Calu3 (cell line): ENCODE measurements at regions not wholly inside any gene's neighbourhood (a gene's known extent, or its start where the extent isn't known, plus 50 kb on each side); places are given as distances from the start of the nearest gene placed in this dataset.

Source experiments
- BruUV-seq: library from RNA; stranded (reverse); fragments of 400-500 nt; replicated peaks from 2 replicates; lab custom pipeline; 2021; lab: Mats Ljungman, UMichigan
- CTCF ChIA-PET: fragments of 300-600 bp; sonication (Branson Sonifier 250); formaldehyde crosslinking; loops from one replicate; lab custom pipeline; 2022; ENCODE audit warnings: antibody characterized with exemption; lab: Charles Lee
- DNase-seq: peaks from one replicate; pipeline ENCODE4 v3.0.0; 2022
- H3K27ac Mint-ChIP-seq: one replicate; pipeline ENCODE4 v1.8.0; 2022; ENCODE audit warnings: mixed read lengths; ENCODE audit not compliant: unreplicated experiment
- H3K27me3 Mint-ChIP-seq: one replicate; pipeline ENCODE4 v1.8.0; 2022; ENCODE audit warnings: mixed read lengths; ENCODE audit not compliant: unreplicated experiment
- H3K36me3 Mint-ChIP-seq: one replicate; pipeline ENCODE4 v1.8.0; 2022; ENCODE audit warnings: mild to moderate bottlenecking, moderate library complexity, mixed read lengths; ENCODE audit not compliant: insufficient read depth, unreplicated experiment
- H3K4me1 Mint-ChIP-seq: one replicate; pipeline ENCODE4 v1.8.0; 2022; ENCODE audit warnings: mild to moderate bottlenecking, low read depth, mixed read lengths; ENCODE audit not compliant: unreplicated experiment
- H3K4me3 Mint-ChIP-seq: one replicate; pipeline ENCODE4 v1.8.0; 2022; ENCODE audit warnings: mild to moderate bottlenecking, low read depth, moderate library complexity, mixed read lengths; ENCODE audit not compliant: unreplicated experiment
- H3K9me3 Mint-ChIP-seq: one replicate; pipeline ENCODE4 v1.8.0; 2022; ENCODE audit warnings: low read depth, mixed read lengths; ENCODE audit not compliant: unreplicated experiment
- CTCF ChIP-seq: fragments of 200-600 bp; IDR thresholded peaks from one replicate; pipeline ENCODE4 v1.8.0; 2022; ENCODE audit warnings: antibody characterized with exemption; ENCODE audit not compliant: unreplicated experiment
- intact Hi-C: fragments of 100-400 bp; cut with micrococcal nuclease; formaldehyde crosslinking; loops from one replicate; pipeline ENCODE4 v1.10.0; 2022; ENCODE audit not compliant: unreplicated experiment

GRCh38 chr14:71359823-71360222, 452.6 kb downstream of the PCNX1 start:
- H3K36me3 Mint-ChIP-seq, result no peaks in the 10 kb centered on the region
- no peak overlapping the region for H3K4me3 Mint-ChIP-seq
- TF ChIP-seq CTCF, result no peak
- H3K9me3 Mint-ChIP-seq, result peaks cover 8% of the 10 kb centered on the region
- no TSS peak for BruUV-seq
- no peaks in the 10 kb centered on the region for H3K4me1 Mint-ChIP-seq
- no peaks in the 10 kb centered on the region for H3K27me3 Mint-ChIP-seq
- no peak overlapping the region for H3K27ac Mint-ChIP-seq
- no peak for DNase-seq
- intact Hi-C loops, result no loop called here
- CTCF ChIA-PET, result no interaction called here

- Mint-ChIP-seq H3K4me3 (no peak overlapping the region), H3K9me3 (peaks cover 8% of the 10 kb centered on the region), H3K4me1 (no peaks in the 10 kb centered on the region), H3K27me3 (no peaks in the 10 kb centered on the region), H3K27ac (no peak overlapping the region), H3K36me3 (no peaks in the 10 kb centered on the region)
- no peak for DNase-seq
- CTCF ChIA-PET, result no interaction called here
- no peak for TF ChIP-seq CTCF
- intact Hi-C loops, result no loop called here
- no TSS peak for BruUV-seq
These were observed 454.1 kb downstream of the PCNX1 start for GRCh38 chr14:71361336-71361735.

- Mint-ChIP-seq H3K9me3 (peaks cover 8% of the 10 kb centered on the region), H3K4me1 (no peaks in the 10 kb centered on the region), H3K4me3 (no peak overlapping the region), H3K36me3 (no peaks in the 10 kb centered on the region), H3K27ac (no peak overlapping the region), H3K27me3 (no peaks in the 10 kb centered on the region)
- BruUV-seq, result no TSS peak
- CTCF ChIA-PET, result interaction anchor here (0.6 kb wide), 1 partner anchor 257 kb away, joined by 3 read pairs; no protein-coding TSS in a partner anchor
- intact Hi-C loops, result no loop called here
- no peak for DNase-seq
- TF ChIP-seq CTCF, result no peak
These were observed 454.6 kb downstream of the PCNX1 start for GRCh38 chr14:71361874-71362273.

GRCh38 chr14:71362282-71362681, 455.0 kb downstream of the PCNX1 start:
- Mint-ChIP-seq H3K27me3 (no peaks in the 10 kb centered on the region), H3K36me3 (no peaks in the 10 kb centered on the region), H3K9me3 (peaks cover 8% of the 10 kb centered on the region), H3K4me1 (no peaks in the 10 kb centered on the region), H3K27ac (no peak overlapping the region), H3K4me3 (no peak overlapping the region)
- CTCF ChIA-PET, result interaction anchor here (0.6 kb wide), 1 partner anchor 258 kb away, joined by 3 read pairs; no protein-coding TSS in a partner anchor
- intact Hi-C loops, result no loop called here
- no peak for DNase-seq
- no peak for TF ChIP-seq CTCF
- no TSS peak for BruUV-seq
